Lower leg skin (tissue), 4 donors: ENCODE measurements at regions not wholly inside any gene's neighbourhood (a gene's known extent, or its start where the extent isn't known, plus 50 kb on each side); places are given as distances from the start of the nearest gene placed in this dataset.

Source experiments
- DNase-seq, 2 donors: peaks; one replicate each; pipeline ENCODE4 v3.0.0-alpha.2; 2019; ENCODE audit warnings: low spot score in 2 of 2
- H3K4me3 ChIP-seq: fragments of 200-600 bp; sonication (generic); 2 replicates; pipeline ENCODE4 v1.5.1; 2017; ENCODE audit warnings: mild to moderate bottlenecking, low read depth; ENCODE audit not compliant: poor library complexity, severe bottlenecking
- CTCF ChIP-seq, 3 donors: fragments of 450-650 bp; IDR thresholded peaks; one replicate each; pipeline ENCODE4 v1.5.1; 2016; ENCODE audit warnings: antibody characterized with exemption in 3 of 3, mild to moderate bottlenecking in 3 of 3, moderate library complexity in 2 of 3
- POLR2A ChIP-seq, 2 donors: fragments of 450-650 bp; IDR thresholded peaks; one replicate each; pipeline ENCODE4 v1.6.1; 2016 to 2017; ENCODE audit warnings: antibody characterized with exemption in 2 of 2, mild to moderate bottlenecking in 1 of 2, moderate library complexity in 1 of 2
- WGBS, 2 donors: methylation state at CpG; one replicate each; pipeline ENCODE4 v1.1.5; 2018; 5-methylcytosine and 5-hydroxymethylcytosine counted together
- intact Hi-C: fragments of 100-400 bp; cut with DNase I; formaldehyde crosslinking; loops from one replicate; pipeline ENCODE4 v1.15.0; 2023; ENCODE audit warnings: low total_unique reads

- 83 to 84% methylated on average over 3 of the region's 3 CpGs for WGBS, 2 donors
- no peak for TF ChIP-seq CTCF (IDR thresholded peaks at IDR 0.05)
- DNase-seq, result no peak
- intact Hi-C loops, result no loop called here
- no peak overlapping the region for H3K4me3 ChIP-seq
Measured at GRCh38 chr2:7618031-7618430, 700.8 kb downstream of the RNF144A start.

DNA sequence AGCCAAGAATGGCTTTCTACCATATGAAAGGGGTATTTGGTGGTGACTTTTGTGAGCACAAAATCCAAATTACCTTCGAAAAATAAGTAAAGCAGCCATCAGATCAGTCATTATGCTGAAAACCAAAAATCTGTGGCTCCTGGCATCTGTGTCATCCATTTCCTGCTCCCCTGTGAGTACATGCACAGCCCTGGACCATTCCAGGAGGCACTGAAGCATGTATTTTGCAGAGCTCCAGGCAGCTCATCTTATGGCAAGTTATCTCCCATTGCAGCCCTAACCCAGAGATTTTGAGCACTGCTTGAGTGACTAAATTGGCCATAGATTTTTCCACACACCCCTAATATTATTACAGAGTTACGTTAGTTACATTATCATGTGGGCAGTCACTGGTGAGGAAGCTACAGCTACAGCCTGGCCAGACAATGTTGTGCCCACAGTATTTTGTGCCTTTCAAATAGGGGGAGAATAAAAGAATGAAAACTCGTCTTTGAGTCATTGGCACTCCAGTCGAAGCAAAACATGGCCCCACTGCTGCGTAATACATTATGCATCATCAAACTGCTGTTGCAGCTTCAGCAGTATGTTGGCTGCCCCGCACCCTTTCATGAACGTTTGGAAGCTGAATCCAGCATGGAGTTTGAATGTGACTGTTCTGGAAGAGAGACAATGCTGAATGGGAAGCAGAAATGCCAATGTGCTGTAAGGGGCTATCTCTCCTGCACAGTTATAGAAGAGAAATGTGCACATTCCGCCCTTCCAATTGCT lies 702.2 kb downstream of the RNF144A start:
- no peak for DNase-seq
- intact Hi-C loops, result no loop called here
- no peak overlapping the region for H3K4me3 ChIP-seq
- WGBS, 2 donors, result 73 to 83% methylated on average over 8 of the region's 8 CpGs
- no peak for TF ChIP-seq CTCF (IDR thresholded peaks at IDR 0.05)
- no peak for TF ChIP-seq POLR2A (IDR thresholded peaks at IDR 0.05)

- no peak overlapping the region for H3K4me3 ChIP-seq
- WGBS, 2 donors, result 89% methylated on average over 1 of the region's 1 CpG
- intact Hi-C loops, result no loop called here
- DNase-seq, result no peak
- TF ChIP-seq POLR2A (IDR thresholded peaks at IDR 0.05) (no peak), CTCF (IDR thresholded peaks at IDR 0.05) (no peak)
Measured at GRCh38 chr2:7620255-7620654, 703.0 kb downstream of the RNF144A start.

GRCh38 chr2:7621018-7621814 lies 704.0 kb downstream of the RNF144A start:
- no peak for DNase-seq
- no peak overlapping the region for H3K4me3 ChIP-seq
- TF ChIP-seq CTCF (IDR thresholded peaks at IDR 0.05), result no peak
- TF ChIP-seq POLR2A (IDR thresholded peaks at IDR 0.05), result no peak
- 89 to 91% methylated on average over 4 of the region's 4 CpGs for WGBS, 2 donors
- intact Hi-C loops, result no loop called here

- WGBS, 2 donors, result 80 to 82% methylated on average over 10 of the region's 10 CpGs
- no peak overlapping the region for H3K4me3 ChIP-seq
- DNase-seq, result no peak
- TF ChIP-seq CTCF (IDR thresholded peaks at IDR 0.05) (no peak), POLR2A (IDR thresholded peaks at IDR 0.05) (no peak)
- intact Hi-C loops, result no loop called here
Measured at GRCh38 chr2:7625392-7626138, 708.4 kb downstream of the RNF144A start.
